ENCODE measurements at regions not wholly inside any gene's neighbourhood (a gene's known extent, or its start where the extent isn't known, plus 50 kb on each side); places are given as distances from the start of the nearest gene placed in this dataset.
A peak's percentile ranks its signal among the peaks of the same experiment; 100 is the strongest.

DNA sequence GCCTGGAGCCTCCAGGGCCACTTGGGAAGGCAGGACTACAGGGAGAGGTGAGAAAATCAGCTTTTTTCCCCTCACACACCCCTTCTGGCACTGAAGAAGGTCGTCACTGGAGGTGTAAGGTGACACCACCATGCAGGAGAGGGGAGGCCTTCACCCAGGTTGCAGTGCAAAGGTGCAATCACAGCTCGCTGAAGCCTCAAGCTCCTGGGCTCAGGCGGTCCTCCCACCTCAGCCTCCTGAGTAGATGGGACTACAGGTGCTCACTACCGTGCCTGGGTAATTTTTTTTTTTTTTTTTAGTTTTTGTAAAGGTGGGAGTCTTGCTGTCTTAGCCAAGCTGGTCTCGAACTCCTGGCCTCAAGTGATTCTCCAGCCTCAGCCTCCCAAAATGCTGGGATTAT is 93.6 kb downstream of the TNFAIP2 start:
- no peak for DNase-seq (ENCODE audit: low spot score)
- TF ChIP-seq, protein P1, sequence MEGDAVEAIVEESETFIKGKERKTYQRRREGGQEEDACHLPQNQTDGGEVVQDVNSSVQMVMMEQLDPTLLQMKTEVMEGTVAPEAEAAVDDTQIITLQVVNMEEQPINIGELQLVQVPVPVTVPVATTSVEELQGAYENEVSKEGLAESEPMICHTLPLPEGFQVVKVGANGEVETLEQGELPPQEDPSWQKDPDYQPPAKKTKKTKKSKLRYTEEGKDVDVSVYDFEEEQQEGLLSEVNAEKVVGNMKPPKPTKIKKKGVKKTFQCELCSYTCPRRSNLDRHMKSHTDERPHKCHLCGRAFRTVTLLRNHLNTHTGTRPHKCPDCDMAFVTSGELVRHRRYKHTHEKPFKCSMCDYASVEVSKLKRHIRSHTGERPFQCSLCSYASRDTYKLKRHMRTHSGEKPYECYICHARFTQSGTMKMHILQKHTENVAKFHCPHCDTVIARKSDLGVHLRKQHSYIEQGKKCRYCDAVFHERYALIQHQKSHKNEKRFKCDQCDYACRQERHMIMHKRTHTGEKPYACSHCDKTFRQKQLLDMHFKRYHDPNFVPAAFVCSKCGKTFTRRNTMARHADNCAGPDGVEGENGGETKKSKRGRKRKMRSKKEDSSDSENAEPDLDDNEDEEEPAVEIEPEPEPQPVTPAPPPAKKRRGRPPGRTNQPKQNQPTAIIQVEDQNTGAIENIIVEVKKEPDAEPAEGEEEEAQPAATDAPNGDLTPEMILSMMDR (IDR thresholded peaks at IDR 0.05; ENCODE audit: borderline replicate concordance, control extremely low read depth, extremely low read depth, insufficient read depth, missing control alignments) = no peak
- in situ Hi-C loops (cut with MboI; ENCODE audit: low sequenced_read_pairs, unreplicated experiment) = no loop called here

GRCh38 chr14:103217538-103217937 is 94.3 kb downstream of the TNFAIP2 start:
- in situ Hi-C loops (cut with MboI; ENCODE audit: low sequenced_read_pairs, unreplicated experiment) = no loop called here
- TF ChIP-seq, protein P1 (IDR thresholded peaks at IDR 0.05; ENCODE audit: borderline replicate concordance, control extremely low read depth, extremely low read depth, insufficient read depth, missing control alignments) = no peak
- no peak for DNase-seq (ENCODE audit: low spot score)

- in situ Hi-C loops (cut with MboI; ENCODE audit: low sequenced_read_pairs, unreplicated experiment) = no loop called here
- DNase-seq (ENCODE audit: low spot score) = peak; percentile 34
- TF ChIP-seq, protein P1 (IDR thresholded peaks at IDR 0.05; ENCODE audit: borderline replicate concordance, control extremely low read depth, extremely low read depth, insufficient read depth, missing control alignments) = no peak
Observed at GRCh38 chr14:103220134-103220981, 97.1 kb downstream of the TNFAIP2 start.

DNA sequence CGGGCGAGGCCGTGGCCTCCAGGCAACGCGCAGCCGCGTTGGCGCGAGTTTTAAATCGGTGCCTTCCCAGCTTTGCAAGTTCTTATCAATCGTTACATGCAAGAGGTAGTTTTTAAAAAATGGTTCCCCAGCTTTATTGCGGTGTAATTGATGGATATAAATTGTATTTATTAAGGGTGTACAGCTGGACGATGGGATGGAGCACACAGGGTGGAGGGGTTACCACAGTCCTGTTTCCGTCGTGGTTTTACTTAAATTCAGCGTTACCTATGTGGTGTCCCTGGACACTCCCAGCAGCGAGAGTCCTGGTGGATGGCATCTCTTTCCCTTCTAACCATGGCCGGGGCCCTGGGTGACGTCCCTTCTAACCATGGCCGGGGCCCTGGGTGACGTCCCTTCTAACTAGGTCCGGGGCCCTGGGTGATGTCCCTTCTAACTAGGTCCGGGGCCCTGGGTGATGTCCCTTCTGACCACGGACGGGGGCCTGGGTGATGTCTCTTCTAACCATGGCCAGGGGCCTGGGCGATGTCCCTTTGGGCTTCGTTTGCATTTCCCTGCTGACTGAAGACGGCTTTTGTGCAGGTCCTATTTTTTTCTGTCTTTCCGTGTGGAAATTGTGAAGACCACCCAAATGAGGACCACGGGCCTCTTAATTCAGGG is 97.9 kb downstream of the TNFAIP2 start:
- in situ Hi-C loops (cut with MboI; ENCODE audit: low sequenced_read_pairs, unreplicated experiment) = no loop called here
- no peak for DNase-seq (ENCODE audit: low spot score)
- TF ChIP-seq, protein P1 (IDR thresholded peaks at IDR 0.05; ENCODE audit: borderline replicate concordance, control extremely low read depth, extremely low read depth, insufficient read depth, missing control alignments) = no peak

DNA sequence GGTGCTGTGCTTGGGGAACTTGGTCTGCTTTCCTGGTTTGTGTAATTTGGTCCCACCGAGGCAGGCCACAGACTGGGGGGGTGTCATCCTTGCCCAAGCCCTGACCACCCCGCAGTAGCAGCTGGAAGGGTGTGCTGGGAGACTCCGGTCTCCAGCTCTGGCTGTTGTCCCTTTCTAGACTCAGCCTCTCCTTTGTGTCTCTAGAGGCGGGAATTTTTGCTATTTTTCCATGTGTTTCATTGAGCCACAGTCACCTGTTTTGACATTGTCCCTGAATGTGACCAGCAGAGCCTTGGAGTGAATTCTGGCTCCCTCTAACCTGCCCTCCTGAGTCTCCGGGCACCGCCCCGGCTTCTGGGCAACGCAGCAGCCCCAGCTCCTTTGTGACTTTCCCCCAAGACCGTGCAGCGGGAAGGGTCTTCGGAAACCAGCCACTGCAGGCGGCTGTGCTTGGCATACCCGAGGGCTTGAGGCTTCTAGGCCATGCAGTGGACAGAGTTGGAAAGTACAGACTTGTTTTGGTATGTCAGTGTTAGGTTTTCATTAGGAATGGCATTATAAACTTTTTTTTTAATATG is 98.6 kb downstream of the TNFAIP2 start:
- no peak for DNase-seq (ENCODE audit: low spot score)
- TF ChIP-seq, protein P1 (IDR thresholded peaks at IDR 0.05; ENCODE audit: borderline replicate concordance, control extremely low read depth, extremely low read depth, insufficient read depth, missing control alignments) = no peak
- in situ Hi-C loops (cut with MboI; ENCODE audit: low sequenced_read_pairs, unreplicated experiment) = no loop called here

- in situ Hi-C loops (cut with MboI; ENCODE audit: low sequenced_read_pairs, unreplicated experiment) = no loop called here
Observed at GRCh38 chr14:103223818-103224352, 100.6 kb downstream of the TNFAIP2 start.

More at GRCh38 chr14:103223818-103224352, 100.6 kb downstream of the TNFAIP2 start:
- TF ChIP-seq, protein P1 (IDR thresholded peaks at IDR 0.05; ENCODE audit: borderline replicate concordance, control extremely low read depth, extremely low read depth, insufficient read depth, missing control alignments) = no peak
- DNase-seq (ENCODE audit: low spot score) = no peak
